Ovary (tissue), 3 donors: ENCODE measurements at regions not wholly inside any gene's neighbourhood (a gene's known extent, or its start where the extent isn't known, plus 50 kb on each side); places are given as distances from the start of the nearest gene placed in this dataset.

Source experiments
- EP300 ChIP-seq: sonication (generic); formaldehyde crosslinking; IDR thresholded peaks from one replicate; pipeline ENCODE4 v1.6.1; 2017; ENCODE audit warnings: antibody characterized with exemption
- POLR2A ChIP-seq: fragments of 450-650 bp; IDR thresholded peaks from one replicate; pipeline ENCODE4 v1.6.1; 2017; ENCODE audit warnings: antibody characterized with exemption, mild to moderate bottlenecking, moderate library complexity
- TF ChIP-seq, protein P1 (sequence below), 3 donors: fragments of 450-650 bp in 2 of 3; fragments of 200-600 bp in 1 of 3; IDR thresholded peaks; one replicate each; pipeline versions ENCODE4 v1.5.1 to v1.8.0; 2016 to 2022; ENCODE audit warnings: antibody characterized with exemption in 3 of 3, mild to moderate bottlenecking in 1 of 3
- donor health status: DM: no; HTN: no; CAD: no.

DNA sequence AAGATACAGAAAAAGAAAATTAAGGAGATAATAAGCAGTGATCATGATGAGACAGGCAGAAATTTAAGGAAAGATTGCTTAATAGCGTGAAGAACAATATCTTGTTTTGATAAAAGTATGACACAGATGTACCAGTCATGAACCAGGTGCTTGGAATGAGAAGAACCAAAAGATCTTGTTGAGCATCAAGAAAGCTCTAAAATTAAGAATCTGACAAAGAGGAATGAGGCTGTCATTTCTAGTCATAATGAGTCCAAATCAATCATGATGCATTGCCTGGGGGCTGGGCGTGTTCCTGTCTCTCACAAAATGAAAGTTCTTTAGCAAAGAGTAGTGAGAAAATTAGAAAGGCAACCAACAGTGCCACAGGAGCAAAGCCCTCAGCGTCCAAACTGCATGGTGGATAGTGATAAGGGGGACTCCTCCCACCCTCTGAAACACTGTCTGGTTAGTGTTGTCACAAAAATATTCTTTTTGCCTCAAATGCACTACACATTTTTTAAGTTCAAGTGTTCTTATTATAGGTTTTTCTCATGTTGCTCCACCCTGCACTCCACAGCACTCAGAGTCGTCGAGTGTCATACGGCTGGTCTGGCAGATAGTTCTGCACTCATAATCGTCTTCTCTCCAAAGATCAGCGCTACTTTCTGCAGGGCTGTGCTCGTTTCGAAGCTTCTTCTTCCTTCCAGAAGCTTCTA is 439.6 kb downstream of the TNS3 start:
- TF ChIP-seq, protein P1, sequence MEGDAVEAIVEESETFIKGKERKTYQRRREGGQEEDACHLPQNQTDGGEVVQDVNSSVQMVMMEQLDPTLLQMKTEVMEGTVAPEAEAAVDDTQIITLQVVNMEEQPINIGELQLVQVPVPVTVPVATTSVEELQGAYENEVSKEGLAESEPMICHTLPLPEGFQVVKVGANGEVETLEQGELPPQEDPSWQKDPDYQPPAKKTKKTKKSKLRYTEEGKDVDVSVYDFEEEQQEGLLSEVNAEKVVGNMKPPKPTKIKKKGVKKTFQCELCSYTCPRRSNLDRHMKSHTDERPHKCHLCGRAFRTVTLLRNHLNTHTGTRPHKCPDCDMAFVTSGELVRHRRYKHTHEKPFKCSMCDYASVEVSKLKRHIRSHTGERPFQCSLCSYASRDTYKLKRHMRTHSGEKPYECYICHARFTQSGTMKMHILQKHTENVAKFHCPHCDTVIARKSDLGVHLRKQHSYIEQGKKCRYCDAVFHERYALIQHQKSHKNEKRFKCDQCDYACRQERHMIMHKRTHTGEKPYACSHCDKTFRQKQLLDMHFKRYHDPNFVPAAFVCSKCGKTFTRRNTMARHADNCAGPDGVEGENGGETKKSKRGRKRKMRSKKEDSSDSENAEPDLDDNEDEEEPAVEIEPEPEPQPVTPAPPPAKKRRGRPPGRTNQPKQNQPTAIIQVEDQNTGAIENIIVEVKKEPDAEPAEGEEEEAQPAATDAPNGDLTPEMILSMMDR (IDR thresholded peaks at IDR 0.05): no peak
- TF ChIP-seq POLR2A (no peak), EP300 (no peak)
